ENCODE measurements at regions not wholly inside any gene's neighbourhood (a gene's known extent, or its start where the extent isn't known, plus 50 kb on each side); places are given as distances from the start of the nearest gene placed in this dataset.
"Not testable (repeated sequence)": the region's sequence is repeated elsewhere in the genome, so short reads cannot be mapped to it uniquely, and the experiment has no call there.

GRCh38 chr9:27838876-27839275 is 265.6 kb upstream of the C9orf72 start:
- peaks cover 0 to 2% (median 0%) of the 10 kb centered on the region in 3 donors for H3K9me3 Mint-ChIP-seq
- H3K27me3 Mint-ChIP-seq, result peaks cover 6% of the 10 kb centered on the region
- no peaks in the 10 kb centered on the region for H3K4me1 Mint-ChIP-seq
- no peak overlapping the region for H3K4me3 Mint-ChIP-seq
- no peaks in the 10 kb centered on the region for H3K36me3 Mint-ChIP-seq
- no peak overlapping the region for H3K27ac Mint-ChIP-seq

- not testable (repeated sequence) for H3K27ac Mint-ChIP-seq, H3K27me3 Mint-ChIP-seq, H3K36me3 Mint-ChIP-seq, H3K9me3 Mint-ChIP-seq, H3K4me3 Mint-ChIP-seq, H3K4me1 Mint-ChIP-seq
Observed at GRCh38 chr9:27839767-27840166, 266.5 kb upstream of the C9orf72 start.

- H3K27me3 Mint-ChIP-seq, result peaks cover 2% of the 10 kb centered on the region
- no peaks in the 10 kb centered on the region for H3K4me1 Mint-ChIP-seq
- H3K9me3 Mint-ChIP-seq, result peaks cover 0 to 5% (median 0%) of the 10 kb centered on the region in 3 donors
- H3K4me3 Mint-ChIP-seq, result no peak overlapping the region
- H3K27ac Mint-ChIP-seq, result no peak overlapping the region
- no peaks in the 10 kb centered on the region for H3K36me3 Mint-ChIP-seq
Observed at GRCh38 chr9:27844797-27845196, 271.5 kb upstream of the C9orf72 start.

- Mint-ChIP-seq H3K9me3 (peaks cover 0 to 5% (median 0%) of the 10 kb centered on the region in 3 donors), H3K4me3 (no peak overlapping the region), H3K36me3 (no peaks in the 10 kb centered on the region), H3K27me3 (no peaks in the 10 kb centered on the region), H3K4me1 (no peaks in the 10 kb centered on the region), H3K27ac (no peak overlapping the region)
Observed at GRCh38 chr9:27847380-27847779, 274.1 kb upstream of the C9orf72 start.

- no peak overlapping the region for H3K4me3 Mint-ChIP-seq
- peaks cover 0 to 5% (median 0%) of the 10 kb centered on the region in 3 donors for H3K9me3 Mint-ChIP-seq
- H3K27ac Mint-ChIP-seq, result no peak overlapping the region
- H3K36me3 Mint-ChIP-seq, result no peaks in the 10 kb centered on the region
- H3K4me1 Mint-ChIP-seq, result no peaks in the 10 kb centered on the region
- H3K27me3 Mint-ChIP-seq, result no peaks in the 10 kb centered on the region
Observed at GRCh38 chr9:27847818-27848217, 274.5 kb upstream of the C9orf72 start.

GRCh38 chr9:27848315-27848714 is 275.0 kb upstream of the C9orf72 start:
- no peaks in the 10 kb centered on the region for H3K4me1 Mint-ChIP-seq
- H3K4me3 Mint-ChIP-seq, result no peak overlapping the region
- H3K9me3 Mint-ChIP-seq, result peaks cover 0 to 5% (median 0%) of the 10 kb centered on the region in 3 donors
- H3K36me3 Mint-ChIP-seq, result no peaks in the 10 kb centered on the region
- no peak overlapping the region for H3K27ac Mint-ChIP-seq
- no peaks in the 10 kb centered on the region for H3K27me3 Mint-ChIP-seq

GRCh38 chr9:27851858-27852257 is 278.6 kb upstream of the C9orf72 start:
- H3K4me1 Mint-ChIP-seq, result no peaks in the 10 kb centered on the region
- no peaks in the 10 kb centered on the region for H3K36me3 Mint-ChIP-seq
- H3K27me3 Mint-ChIP-seq, result no peaks in the 10 kb centered on the region
- H3K27ac Mint-ChIP-seq, result no peak overlapping the region
- no peaks in the 10 kb centered on the region for H3K9me3 Mint-ChIP-seq
- no peak overlapping the region for H3K4me3 Mint-ChIP-seq

GRCh38 chr9:27853529-27853928 is 280.2 kb upstream of the C9orf72 start:
- H3K9me3 Mint-ChIP-seq, result no peaks in the 10 kb centered on the region
- no peak overlapping the region for H3K4me3 Mint-ChIP-seq
- no peaks in the 10 kb centered on the region for H3K36me3 Mint-ChIP-seq
- no peaks in the 10 kb centered on the region for H3K27me3 Mint-ChIP-seq
- H3K27ac Mint-ChIP-seq, result no peak overlapping the region
- no peaks in the 10 kb centered on the region for H3K4me1 Mint-ChIP-seq

GRCh38 chr9:27856054-27856453 is 282.8 kb upstream of the C9orf72 start:
- no peak overlapping the region for H3K27ac Mint-ChIP-seq
- no peaks in the 10 kb centered on the region for H3K36me3 Mint-ChIP-seq
- no peaks in the 10 kb centered on the region for H3K9me3 Mint-ChIP-seq
- no peaks in the 10 kb centered on the region for H3K27me3 Mint-ChIP-seq
- no peak overlapping the region for H3K4me3 Mint-ChIP-seq
- no peaks in the 10 kb centered on the region for H3K4me1 Mint-ChIP-seq

- Mint-ChIP-seq H3K4me3 (no peak overlapping the region), H3K27ac (no peak overlapping the region), H3K36me3 (no peaks in the 10 kb centered on the region), H3K4me1 (no peaks in the 10 kb centered on the region), H3K27me3 (no peaks in the 10 kb centered on the region), H3K9me3 (no peaks in the 10 kb centered on the region)
Observed at GRCh38 chr9:27856748-27857147, 283.5 kb upstream of the C9orf72 start.

GRCh38 chr9:27861887-27862286 is 288.6 kb upstream of the C9orf72 start:
- H3K4me3 Mint-ChIP-seq, result no peak overlapping the region
- H3K9me3 Mint-ChIP-seq, result no peaks in the 10 kb centered on the region
- H3K27me3 Mint-ChIP-seq, result no peaks in the 10 kb centered on the region
- H3K27ac Mint-ChIP-seq, result no peak overlapping the region
- H3K4me1 Mint-ChIP-seq, result no peaks in the 10 kb centered on the region
- H3K36me3 Mint-ChIP-seq, result no peaks in the 10 kb centered on the region

- H3K27ac Mint-ChIP-seq, result no peak overlapping the region
Observed at GRCh38 chr9:27864644-27865438, 291.6 kb upstream of the C9orf72 start.

GRCh38 chr9:27866741-27867140 is 293.5 kb upstream of the C9orf72 start:
- Mint-ChIP-seq H3K27ac (no peak overlapping the region), H3K27me3 (no peaks in the 10 kb centered on the region), H3K4me3 (no peak overlapping the region), H3K4me1 (no peaks in the 10 kb centered on the region), H3K9me3 (no peaks in the 10 kb centered on the region), H3K36me3 (no peaks in the 10 kb centered on the region)

More at GRCh38 chr9:27864644-27865438, 291.6 kb upstream of the C9orf72 start:
- Mint-ChIP-seq H3K4me3 (no peak overlapping the region), H3K27me3 (no peaks in the 10 kb centered on the region), H3K9me3 (no peaks in the 10 kb centered on the region), H3K4me1 (no peaks in the 10 kb centered on the region), H3K36me3 (no peaks in the 10 kb centered on the region)

GRCh38 chr9:27870404-27870803 is 297.1 kb upstream of the C9orf72 start:
- H3K4me3 Mint-ChIP-seq, result no peak overlapping the region
- H3K27me3 Mint-ChIP-seq, result no peaks in the 10 kb centered on the region
- H3K27ac Mint-ChIP-seq, result no peak overlapping the region
- H3K4me1 Mint-ChIP-seq, result no peaks in the 10 kb centered on the region
- H3K9me3 Mint-ChIP-seq, result no peaks in the 10 kb centered on the region
- no peaks in the 10 kb centered on the region for H3K36me3 Mint-ChIP-seq

- peaks cover 3% of the 10 kb centered on the region for H3K27me3 Mint-ChIP-seq
- H3K27ac Mint-ChIP-seq, result no peak overlapping the region
- no peaks in the 10 kb centered on the region for H3K9me3 Mint-ChIP-seq
- no peak overlapping the region for H3K4me3 Mint-ChIP-seq
- H3K36me3 Mint-ChIP-seq, result no peaks in the 10 kb centered on the region
- H3K4me1 Mint-ChIP-seq, result peaks cover 0 to 2% (median 0%) of the 10 kb centered on the region in 3 donors
Observed at GRCh38 chr9:27880156-27880555, 306.9 kb upstream of the C9orf72 start.

GRCh38 chr9:27880635-27881034 is 307.4 kb upstream of the C9orf72 start:
- H3K4me3 Mint-ChIP-seq, result no peak overlapping the region
- peaks cover 0 to 2% (median 0%) of the 10 kb centered on the region in 3 donors for H3K4me1 Mint-ChIP-seq
- no peak overlapping the region for H3K27ac Mint-ChIP-seq
- peaks cover 3% of the 10 kb centered on the region for H3K27me3 Mint-ChIP-seq
- no peaks in the 10 kb centered on the region for H3K9me3 Mint-ChIP-seq
- H3K36me3 Mint-ChIP-seq, result no peaks in the 10 kb centered on the region

All from IgD-negative memory B cell (primary cell).